Activated T-helper 1 cell treated with anti-CD3 and anti-CD28 coated beads, Interleukin-2, amount 50 U/mL, for 16 hours (primary cell): ENCODE measurements at regions not wholly inside any gene's neighbourhood (a gene's known extent, or its start where the extent isn't known, plus 50 kb on each side); places are given as distances from the start of the nearest gene placed in this dataset.
"Not testable (repeated sequence)": the region's sequence is repeated elsewhere in the genome, so short reads cannot be mapped to it uniquely, and the experiment has no call there.

ENCODE experiments used
- DNase-seq, 2 donors: peaks; one replicate each; pipeline ENCODE4 v3.0.0-alpha.2; 2020; ENCODE audit warnings: low read depth in 1 of 2, low spot score in 1 of 2

- no peak for DNase-seq
Measured at GRCh38 chr18:59057493-59057795, 82.2 kb upstream of the SEC11C start.

- no peak for DNase-seq
Measured at GRCh38 chr18:59057969-59058368, 81.7 kb upstream of the SEC11C start.

GRCh38 chr18:59059140-59059539 lies 80.5 kb upstream of the SEC11C start:
- no peak for DNase-seq

- no peak for DNase-seq
Measured at GRCh38 chr18:59060551-59060950, 79.1 kb upstream of the SEC11C start.

GRCh38 chr18:59061914-59062642 lies 77.6 kb upstream of the SEC11C start:
- no peak for DNase-seq

GRCh38 chr18:59062643-59063006 lies 77.1 kb upstream of the SEC11C start:
- no peak for DNase-seq

- DNase-seq: no peak
Measured at GRCh38 chr18:59063300-59063906, 76.3 kb upstream of the SEC11C start.

- no peak for DNase-seq
Measured at GRCh38 chr18:59063912-59064311, 75.8 kb upstream of the SEC11C start.

GRCh38 chr18:59065684-59066083 lies 74.0 kb upstream of the SEC11C start:
- DNase-seq: no peak

GRCh38 chr18:59067873-59068272 lies 71.8 kb upstream of the SEC11C start:
- DNase-seq: no peak

- DNase-seq: no peak
Measured at GRCh38 chr18:59068276-59069071, 71.2 kb upstream of the SEC11C start.

- peak; percentile 53 to 66 for DNase-seq
Measured at GRCh38 chr18:59070181-59070912, 69.3 kb upstream of the SEC11C start.

GRCh38 chr18:59072727-59073421 lies 66.8 kb upstream of the SEC11C start:
- DNase-seq: no peak

GRCh38 chr18:59075923-59076322 lies 63.8 kb upstream of the SEC11C start:
- no peak for DNase-seq

GRCh38 chr18:59079264-59079663 lies 60.4 kb upstream of the SEC11C start:
- DNase-seq: no peak

GRCh38 chr18:59079687-59080501 lies 59.8 kb upstream of the SEC11C start:
- DNase-seq: not testable (repeated sequence)

- no peak for DNase-seq
Measured at GRCh38 chr18:59083136-59083818, 56.4 kb upstream of the SEC11C start.

- no peak for DNase-seq
Measured at GRCh38 chr18:59085126-59085794, 54.4 kb upstream of the SEC11C start.

- no peak for DNase-seq
Measured at GRCh38 chr18:59085797-59086196, 53.9 kb upstream of the SEC11C start.
